PC-9 (cell line): ENCODE measurements at regions not wholly inside any gene's neighbourhood (a gene's known extent, or its start where the extent isn't known, plus 50 kb on each side); places are given as distances from the start of the nearest gene placed in this dataset.

ENCODE experiments used
- BruUV-seq: library from RNA; stranded (reverse); fragments of 400-500 nt; replicated peaks from 2 replicates; lab custom pipeline; 2021; lab: Mats Ljungman, UMichigan
- CTCF ChIA-PET: fragments of 300-600 bp; sonication (Branson Sonifier 250); formaldehyde crosslinking; loops from one replicate; lab custom pipeline; 2022; ENCODE audit warnings: antibody characterized with exemption; lab: Charles Lee
- POLR2A ChIA-PET: fragments of 300-600 bp; sonication (Branson Sonifier 250); formaldehyde crosslinking; loops from one replicate; lab custom pipeline; 2022; ENCODE audit warnings: antibody characterized with exemption; ENCODE audit not compliant: unreplicated experiment; lab: Charles Lee
- DNase-seq, 2 experiments: peaks; one replicate each; pipeline versions ENCODE4 v3.0.0 to v3.0.0-alpha.2; 2015 to 2022; ENCODE audit warnings: mixed read lengths in 1 of 2
- H2AFZ ChIP-seq: fragments of 200-600 bp; sonication (generic); 2 replicates; pipeline ENCODE4 v1.8.1; 2017; ENCODE audit warnings: antibody characterized with exemption
- H3F3A ChIP-seq: fragments of 200-600 bp; sonication (generic); 2 replicates; pipeline ENCODE4 v1.8.1; 2017; ENCODE audit warnings: antibody characterized with exemption, mild to moderate bottlenecking, low read depth; ENCODE audit not compliant: insufficient read depth
- H3K27ac ChIP-seq: fragments of 200-600 bp; sonication (generic); 2 replicates; pipeline ENCODE4 v1.6.1; 2016; ENCODE audit warnings: mixed run types
- H3K27me3 ChIP-seq: fragments of 200-600 bp; sonication (generic); 2 replicates; pipeline ENCODE4 v1.6.1; 2016; ENCODE audit warnings: low read depth, mixed run types; ENCODE audit not compliant: insufficient read depth
- H3K36me3 ChIP-seq: fragments of 200-600 bp; sonication (generic); 2 replicates; pipeline ENCODE4 v1.6.1; 2016; ENCODE audit warnings: low read depth, mixed run types
- H3K4me1 ChIP-seq: fragments of 200-600 bp; sonication (generic); replicated peaks from 2 replicates; pipeline ENCODE4 v1.6.1; 2016; ENCODE audit warnings: mixed run types; ENCODE audit not compliant: insufficient read depth
- H3K4me2 ChIP-seq: fragments of 200-600 bp; sonication (generic); 2 replicates; pipeline ENCODE4 v1.6.1; 2017; ENCODE audit warnings: mixed run types
- H3K4me3 ChIP-seq: fragments of 200-600 bp; sonication (generic); 2 replicates; pipeline ENCODE4 v1.6.1; 2016; ENCODE audit warnings: mixed run types
- H3K79me2 ChIP-seq: fragments of 200-600 bp; sonication (generic); 2 replicates; pipeline ENCODE4 v1.6.1; 2017; ENCODE audit warnings: low read depth, mixed run types
- H3K9me2 ChIP-seq: fragments of 200-600 bp; sonication (generic); 2 replicates; pipeline ENCODE4 v1.8.1; 2017; ENCODE audit warnings: mild to moderate bottlenecking; ENCODE audit not compliant: insufficient read depth
- H3K9me3 ChIP-seq: fragments of 200-600 bp; sonication (generic); 2 replicates; pipeline ENCODE4 v1.8.1; 2016; ENCODE audit warnings: low read depth; ENCODE audit not compliant: insufficient read depth
- H4K20me1 ChIP-seq: fragments of 200-600 bp; sonication (generic); 2 replicates; pipeline ENCODE4 v1.8.1; 2017; ENCODE audit not compliant: insufficient read depth
- CTCF ChIP-seq: fragments of 200-600 bp; sonication (generic); conservative IDR thresholded peaks from 2 replicates; pipeline ENCODE4 v1.6.1; 2017; ENCODE audit warnings: mixed run types, antibody characterized with exemption, mild to moderate bottlenecking, moderate library complexity
- EZH2 ChIP-seq: fragments of 200-600 bp; sonication (generic); IDR thresholded peaks from 2 replicates; pipeline ENCODE4 v1.8.0; 2017; ENCODE audit warnings: antibody characterized with exemption, low read depth
- intact Hi-C: fragments of 100-400 bp; cut with micrococcal nuclease; formaldehyde crosslinking; loops from one replicate; pipeline ENCODE4 v1.10.0; 2022; ENCODE audit not compliant: unreplicated experiment

- no peak overlapping the region for H2AFZ ChIP-seq
- BruUV-seq, result no TSS peak
- intact Hi-C loops, result no loop called here
- CTCF ChIA-PET, result no interaction called here
- no peak overlapping the region for H3K27ac ChIP-seq
- no peaks in the 10 kb centered on the region for H3K4me1 ChIP-seq
- no peaks in the 10 kb centered on the region for H3K27me3 ChIP-seq
- no peaks in the 10 kb centered on the region for H3K79me2 ChIP-seq
- H3K36me3 ChIP-seq, result no peaks in the 10 kb centered on the region
- H3K9me3 ChIP-seq, result no peaks in the 10 kb centered on the region
- no peaks in the 10 kb centered on the region for H3K9me2 ChIP-seq
- H3K4me3 ChIP-seq, result no peak overlapping the region
- no peak for DNase-seq
- POLR2A ChIA-PET, result no interaction called here
- no peak overlapping the region for H3K4me2 ChIP-seq
- H4K20me1 ChIP-seq, result no peaks in the 10 kb centered on the region
- TF ChIP-seq EZH2 (no peak), CTCF (no peak)
- no peaks in the 10 kb centered on the region for H3F3A ChIP-seq
Measured at GRCh38 chr14:44616204-44616603, 109.1 kb upstream of the FSCB start.

GRCh38 chr14:44613061-44613712, 106.1 kb upstream of the FSCB start:
- ChIA-PET POLR2A (no interaction called here), CTCF (interaction anchor here (0.6 kb wide), 1 partner anchor 333 kb away, joined by 3 read pairs; no protein-coding TSS in a partner anchor)

GRCh38 chr14:44612002-44612401, 104.9 kb upstream of the FSCB start:
- Histone ChIP-seq H3F3A (no peaks in the 10 kb centered on the region), H3K36me3 (no peaks in the 10 kb centered on the region), H3K9me2 (no peaks in the 10 kb centered on the region), H2AFZ (0 out of 2 replicates have a peak overlapping the region, but pooled peaks have one; percentile 34), H3K4me1 (no peaks in the 10 kb centered on the region), H3K79me2 (no peaks in the 10 kb centered on the region), H3K4me3 (no peak overlapping the region), H3K9me3 (no peaks in the 10 kb centered on the region), H4K20me1 (no peaks in the 10 kb centered on the region), H3K27me3 (no peaks in the 10 kb centered on the region), H3K4me2 (no peak overlapping the region), H3K27ac (no peak overlapping the region)
- intact Hi-C loops, result no loop called here
- TF ChIP-seq CTCF (no peak), EZH2 (no peak)
- DNase-seq, result no peak
- CTCF ChIA-PET, result no interaction called here
- POLR2A ChIA-PET, result no interaction called here
- BruUV-seq, result no TSS peak

More at GRCh38 chr14:44613061-44613712, 106.1 kb upstream of the FSCB start:
- no peak for DNase-seq
- no peak overlapping the region for H2AFZ ChIP-seq
- TF ChIP-seq EZH2 (no peak), CTCF (no peak)
- no peaks in the 10 kb centered on the region for H3K9me3 ChIP-seq
- H3K27ac ChIP-seq, result no peak overlapping the region
- no peaks in the 10 kb centered on the region for H3K36me3 ChIP-seq
- no peaks in the 10 kb centered on the region for H3K79me2 ChIP-seq
- H3K4me3 ChIP-seq, result no peak overlapping the region
- no peak overlapping the region for H3K4me2 ChIP-seq
- intact Hi-C loops, result no loop called here
- H4K20me1 ChIP-seq, result no peaks in the 10 kb centered on the region
- BruUV-seq, result no TSS peak
- no peaks in the 10 kb centered on the region for H3K4me1 ChIP-seq
- H3K27me3 ChIP-seq, result no peaks in the 10 kb centered on the region
- no peaks in the 10 kb centered on the region for H3K9me2 ChIP-seq
- no peaks in the 10 kb centered on the region for H3F3A ChIP-seq
